ENCODE measurements at regions not wholly inside any gene's neighbourhood (a gene's known extent, or its start where the extent isn't known, plus 50 kb on each side); places are given as distances from the start of the nearest gene placed in this dataset.

DNA sequence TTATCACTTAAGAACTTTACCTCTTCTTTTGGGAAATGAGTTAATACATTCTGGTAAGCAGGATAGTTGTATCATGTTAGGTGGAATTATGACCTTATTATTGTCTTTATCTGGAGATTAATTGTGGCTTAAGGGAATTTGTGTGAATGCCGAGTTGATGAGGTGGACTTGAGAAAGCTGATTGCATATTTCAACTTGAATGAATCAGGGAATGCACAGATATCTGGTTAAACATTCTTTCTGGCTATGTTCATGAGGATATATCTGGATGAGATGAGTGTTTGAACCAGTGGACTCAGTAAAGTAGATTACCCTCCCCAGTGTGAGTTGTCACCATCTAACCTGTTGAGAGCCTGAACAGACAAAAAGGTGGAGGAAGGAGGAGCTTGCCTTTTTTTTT is 326.1 kb upstream of the GOT2 start:
- Histone ChIP-seq H3K27ac (no peak overlapping the region), H3K4me1 (ENCODE audit: insufficient read depth) (no peaks in the 10 kb centered on the region), H3K9me3 (no peaks in the 10 kb centered on the region), H3K36me3 (no peaks in the 10 kb centered on the region), H3K4me3 (no peak overlapping the region), H3K27me3 (no peaks in the 10 kb centered on the region)
- no peak for TF ChIP-seq EP300 (IDR thresholded peaks at IDR 0.05)
- TF ChIP-seq POLR2A (IDR thresholded peaks at IDR 0.05), result no peak
- TF ChIP-seq, protein P1, sequence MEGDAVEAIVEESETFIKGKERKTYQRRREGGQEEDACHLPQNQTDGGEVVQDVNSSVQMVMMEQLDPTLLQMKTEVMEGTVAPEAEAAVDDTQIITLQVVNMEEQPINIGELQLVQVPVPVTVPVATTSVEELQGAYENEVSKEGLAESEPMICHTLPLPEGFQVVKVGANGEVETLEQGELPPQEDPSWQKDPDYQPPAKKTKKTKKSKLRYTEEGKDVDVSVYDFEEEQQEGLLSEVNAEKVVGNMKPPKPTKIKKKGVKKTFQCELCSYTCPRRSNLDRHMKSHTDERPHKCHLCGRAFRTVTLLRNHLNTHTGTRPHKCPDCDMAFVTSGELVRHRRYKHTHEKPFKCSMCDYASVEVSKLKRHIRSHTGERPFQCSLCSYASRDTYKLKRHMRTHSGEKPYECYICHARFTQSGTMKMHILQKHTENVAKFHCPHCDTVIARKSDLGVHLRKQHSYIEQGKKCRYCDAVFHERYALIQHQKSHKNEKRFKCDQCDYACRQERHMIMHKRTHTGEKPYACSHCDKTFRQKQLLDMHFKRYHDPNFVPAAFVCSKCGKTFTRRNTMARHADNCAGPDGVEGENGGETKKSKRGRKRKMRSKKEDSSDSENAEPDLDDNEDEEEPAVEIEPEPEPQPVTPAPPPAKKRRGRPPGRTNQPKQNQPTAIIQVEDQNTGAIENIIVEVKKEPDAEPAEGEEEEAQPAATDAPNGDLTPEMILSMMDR (IDR thresholded peaks at IDR 0.05), result no peak
- WGBS, 3 donors, result 14 to 35% (median 33%) methylated on average over 1 of the region's 1 CpG
- intact Hi-C loops (cut with DNase I), result no loop called here
- DNase-seq, result no peak

DNA sequence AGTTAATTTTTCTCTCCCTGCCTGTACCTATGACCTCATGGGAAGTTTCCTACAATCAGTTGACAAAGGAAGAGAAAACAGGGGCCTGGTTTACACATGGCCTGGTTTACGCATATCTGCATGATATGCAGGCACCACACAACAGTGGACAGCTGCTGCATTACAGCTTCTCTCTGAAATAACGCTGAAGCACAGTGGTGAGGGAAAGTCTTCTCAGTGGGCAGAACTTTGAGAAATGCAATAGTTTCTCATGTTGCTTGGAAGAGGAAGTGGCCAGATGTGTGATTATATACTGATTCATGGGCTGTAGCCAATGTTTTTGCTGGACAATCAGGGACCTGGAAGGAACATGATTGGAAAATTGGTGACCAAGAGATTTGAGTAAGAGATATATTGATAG is 324.1 kb upstream of the GOT2 start:
- Histone ChIP-seq H3K27ac (no peak overlapping the region), H3K4me3 (no peak overlapping the region), H3K36me3 (no peaks in the 10 kb centered on the region), H3K9me3 (no peaks in the 10 kb centered on the region), H3K27me3 (no peaks in the 10 kb centered on the region), H3K4me1 (ENCODE audit: insufficient read depth) (peaks cover 2% of the 10 kb centered on the region)
- DNase-seq, result no peak
- intact Hi-C loops (cut with DNase I), result no loop called here
- WGBS, 3 donors, result 84 to 89% (median 84%) methylated on average over 2 of the region's 2 CpGs
- TF ChIP-seq EP300 (IDR thresholded peaks at IDR 0.05), result no peak
- TF ChIP-seq, protein P1 (IDR thresholded peaks at IDR 0.05), result no peak
- no peak for TF ChIP-seq POLR2A (IDR thresholded peaks at IDR 0.05)

DNA sequence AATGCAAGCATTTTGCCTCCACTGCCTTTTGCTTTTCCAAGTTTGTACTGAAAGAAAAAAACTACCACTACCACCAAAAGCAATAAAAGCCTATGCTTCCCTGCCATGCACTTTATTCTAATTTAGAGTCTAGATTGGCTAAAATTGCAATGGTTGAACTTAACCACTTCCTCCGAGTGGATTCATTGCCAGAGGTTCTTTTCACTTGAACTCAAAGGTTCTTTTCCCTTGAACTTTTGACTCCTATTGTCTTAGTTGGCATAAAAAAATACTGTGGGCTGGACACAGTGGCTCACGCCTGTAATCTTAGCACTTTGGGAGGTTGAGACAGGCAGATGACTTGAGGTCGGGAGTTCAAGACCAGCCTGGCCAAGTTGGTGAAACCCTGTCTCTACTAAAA is 319.8 kb upstream of the GOT2 start:
- no peak for TF ChIP-seq POLR2A (IDR thresholded peaks at IDR 0.05)
- TF ChIP-seq, protein P1 (IDR thresholded peaks at IDR 0.05), result no peak
- TF ChIP-seq EP300 (IDR thresholded peaks at IDR 0.05), result no peak
- intact Hi-C loops (cut with DNase I), result no loop called here
- no peak overlapping the region for H3K4me3 ChIP-seq
- no peaks in the 10 kb centered on the region for H3K36me3 ChIP-seq
- WGBS, 3 donors, result 17 to 33% (median 18%) methylated on average over 3 of the region's 3 CpGs
- H3K9me3 ChIP-seq, result no peaks in the 10 kb centered on the region
- DNase-seq, result no peak
- H3K4me1 ChIP-seq (ENCODE audit: insufficient read depth), result peaks cover 4% of the 10 kb centered on the region
- no peaks in the 10 kb centered on the region for H3K27me3 ChIP-seq
- H3K27ac ChIP-seq, result no peak overlapping the region

DNA sequence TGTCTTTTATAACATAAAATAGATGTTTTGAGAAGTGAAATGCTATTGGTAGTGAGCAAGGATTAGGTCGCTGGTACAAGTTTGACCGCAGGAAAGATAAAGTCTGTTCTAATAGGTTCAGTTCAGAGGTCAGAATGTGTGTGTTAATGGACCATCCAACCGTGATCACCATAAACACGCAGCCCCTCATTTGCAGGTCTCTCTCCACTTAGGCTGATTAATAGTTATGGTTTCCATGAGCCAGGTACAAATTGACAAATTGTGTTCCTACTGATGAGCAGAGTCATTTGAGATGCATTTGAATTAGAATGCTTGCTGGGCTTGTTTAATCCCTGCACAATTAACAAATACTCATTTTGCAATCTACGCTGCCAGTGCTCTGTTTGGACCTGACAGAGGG is 318.1 kb upstream of the GOT2 start:
- H3K4me3 ChIP-seq, result no peak overlapping the region
- H3K9me3 ChIP-seq, result no peaks in the 10 kb centered on the region
- H3K4me1 ChIP-seq (ENCODE audit: insufficient read depth), result peaks cover 4% of the 10 kb centered on the region
- WGBS, 3 donors, result 88 to 96% (median 90%) methylated on average over 5 of the region's 5 CpGs
- no peaks in the 10 kb centered on the region for H3K36me3 ChIP-seq
- H3K27ac ChIP-seq, result no peak overlapping the region
- TF ChIP-seq, protein P1 (IDR thresholded peaks at IDR 0.05), result no peak
- TF ChIP-seq EP300 (IDR thresholded peaks at IDR 0.05), result no peak
- TF ChIP-seq POLR2A (IDR thresholded peaks at IDR 0.05), result no peak
- no peak for DNase-seq
- H3K27me3 ChIP-seq, result no peaks in the 10 kb centered on the region
- intact Hi-C loops (cut with DNase I), result no loop called here

DNA sequence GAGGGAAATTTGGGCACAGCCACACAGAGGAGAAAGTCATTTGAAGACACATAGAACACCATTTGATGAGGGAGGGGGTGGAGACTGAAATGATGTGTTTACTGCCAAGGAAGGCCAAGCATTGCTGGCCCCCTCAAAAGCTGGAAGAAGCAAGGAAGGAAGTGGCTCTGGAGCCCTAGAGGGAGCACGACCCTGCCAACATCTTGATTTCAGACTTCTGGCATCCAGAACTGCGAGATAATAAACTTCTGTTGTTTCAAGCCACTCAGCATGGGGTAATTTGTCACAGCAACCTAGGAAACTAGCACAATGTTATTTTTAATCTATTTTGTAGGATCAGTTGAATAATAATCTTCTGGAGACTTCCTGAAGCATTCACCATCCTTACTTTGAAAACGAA is 314.8 kb upstream of the GOT2 start:
- Histone ChIP-seq H3K4me1 (ENCODE audit: insufficient read depth) (peaks cover 4% of the 10 kb centered on the region), H3K9me3 (no peaks in the 10 kb centered on the region), H3K36me3 (no peaks in the 10 kb centered on the region), H3K4me3 (no peak overlapping the region), H3K27ac (no peak overlapping the region), H3K27me3 (no peaks in the 10 kb centered on the region)
- no peak for DNase-seq
- TF ChIP-seq EP300 (IDR thresholded peaks at IDR 0.05), result no peak
- TF ChIP-seq, protein P1 (IDR thresholded peaks at IDR 0.05), result no peak
- no peak for TF ChIP-seq POLR2A (IDR thresholded peaks at IDR 0.05)
- intact Hi-C loops (cut with DNase I), result no loop called here
- WGBS, 3 donors, result 45 to 50% (median 49%) methylated on average over 3 of the region's 3 CpGs

Data from ovary (tissue), 7 donors.